RPMI8226 (cell line): ENCODE measurements at regions not wholly inside any gene's neighbourhood (a gene's known extent, or its start where the extent isn't known, plus 50 kb on each side); places are given as distances from the start of the nearest gene placed in this dataset.

ENCODE experiments used
- DNase-seq: peaks from one replicate; pipeline ENCODE4 v3.0.0-alpha.2; 2015

DNA sequence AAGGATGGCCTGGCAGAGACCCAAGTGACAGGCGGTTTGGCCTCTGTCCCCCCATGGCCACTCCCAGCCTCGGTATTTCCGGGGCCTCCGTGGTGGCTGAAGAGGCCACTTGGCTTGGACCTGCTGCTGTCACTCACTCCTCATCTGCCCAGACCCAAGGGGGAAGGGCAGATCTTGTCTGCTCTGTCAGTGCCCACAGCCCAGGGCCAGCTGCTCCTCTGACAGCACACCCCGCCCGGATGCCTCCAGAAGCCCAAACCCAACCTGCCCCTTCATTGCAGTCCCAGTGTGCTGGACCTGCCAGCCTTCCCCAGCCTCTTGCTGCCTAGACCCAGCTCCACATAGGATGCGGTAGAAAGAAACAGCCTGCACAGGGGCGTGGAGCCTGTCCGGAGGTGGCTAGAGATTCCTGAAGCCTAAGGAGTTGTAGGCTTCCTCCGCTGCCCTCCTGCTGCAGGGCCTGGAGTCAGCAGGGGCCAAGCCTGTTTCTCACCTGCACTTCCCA is 52.0 kb downstream of the MAGEF1 start:
- no peak for DNase-seq

- DNase-seq = no peak
Observed at GRCh38 chr3:184658223-184658928, 53.5 kb downstream of the MAGEF1 start.

DNA sequence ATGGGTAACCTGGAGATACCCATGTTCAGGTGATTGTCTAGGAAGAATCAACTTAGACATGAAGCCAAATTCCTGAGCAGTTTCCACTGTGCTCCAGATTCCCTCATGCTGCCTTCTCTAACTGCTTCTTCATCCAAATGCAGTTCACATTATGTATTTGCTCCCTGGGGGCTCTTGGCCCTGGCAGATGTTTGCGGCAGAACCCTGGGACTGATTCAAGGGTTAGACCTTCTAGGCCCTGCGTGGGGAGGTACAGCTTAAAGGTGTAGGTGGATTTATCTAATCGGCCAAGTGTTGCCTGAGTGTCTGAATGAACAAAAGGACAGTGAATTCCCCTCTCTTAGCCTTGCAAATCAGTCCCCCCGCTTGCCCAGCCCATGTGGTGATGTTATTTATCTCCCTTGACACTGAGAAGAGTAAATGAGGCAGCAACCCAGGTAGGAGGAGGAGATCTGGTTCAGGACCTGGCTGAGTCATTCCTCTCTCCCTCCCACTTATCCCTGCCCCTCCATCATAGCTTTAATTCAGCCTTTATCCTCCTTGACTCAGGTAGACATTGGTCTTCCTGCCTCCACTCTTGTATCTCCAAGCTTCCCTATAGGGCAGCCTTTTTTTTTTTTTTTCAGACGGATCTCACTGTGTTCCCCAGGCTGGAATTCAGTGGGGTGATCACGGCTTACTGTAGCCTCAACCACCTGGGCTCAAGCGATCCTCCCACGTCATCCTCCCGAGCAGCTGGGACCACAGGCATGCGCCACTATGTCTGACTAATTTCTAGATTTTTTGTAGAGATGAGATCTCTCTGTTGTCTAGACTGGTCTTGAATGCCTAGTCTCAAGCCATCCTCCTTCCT is 54.8 kb downstream of the MAGEF1 start:
- no peak for DNase-seq

DNA sequence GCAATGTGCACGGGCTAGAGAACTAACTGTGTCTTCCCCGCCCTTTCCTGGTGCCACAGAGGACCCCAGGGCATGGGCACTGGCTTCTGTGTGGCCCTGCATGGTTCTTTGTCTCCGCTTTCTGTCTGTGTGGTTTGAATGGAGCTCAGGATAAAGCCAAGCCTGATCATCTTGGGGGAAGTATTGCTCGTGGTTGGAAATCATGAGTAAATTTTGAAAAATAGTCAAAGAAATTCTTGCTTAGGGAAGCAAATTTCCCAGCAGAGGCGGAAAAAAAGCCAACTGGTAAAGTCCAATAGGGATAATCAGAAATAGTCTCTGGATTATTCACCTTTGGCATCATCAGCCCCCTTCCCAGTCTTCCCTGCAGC is 55.4 kb downstream of the MAGEF1 start:
- DNase-seq = no peak

GRCh38 chr3:184655597-184655996 is 56.3 kb downstream of the MAGEF1 start:
- DNase-seq = no peak

GRCh38 chr3:184654375-184654774 is 57.5 kb downstream of the MAGEF1 start:
- DNase-seq = no peak

- peak; percentile 33 for DNase-seq
Observed at GRCh38 chr3:184652465-184652864, 59.4 kb downstream of the MAGEF1 start.

GRCh38 chr3:184651904-184652303 is 60.0 kb downstream of the MAGEF1 start:
- no peak for DNase-seq

- no peak for DNase-seq
Observed at GRCh38 chr3:184648636-184649035, 63.2 kb downstream of the MAGEF1 start.

DNA sequence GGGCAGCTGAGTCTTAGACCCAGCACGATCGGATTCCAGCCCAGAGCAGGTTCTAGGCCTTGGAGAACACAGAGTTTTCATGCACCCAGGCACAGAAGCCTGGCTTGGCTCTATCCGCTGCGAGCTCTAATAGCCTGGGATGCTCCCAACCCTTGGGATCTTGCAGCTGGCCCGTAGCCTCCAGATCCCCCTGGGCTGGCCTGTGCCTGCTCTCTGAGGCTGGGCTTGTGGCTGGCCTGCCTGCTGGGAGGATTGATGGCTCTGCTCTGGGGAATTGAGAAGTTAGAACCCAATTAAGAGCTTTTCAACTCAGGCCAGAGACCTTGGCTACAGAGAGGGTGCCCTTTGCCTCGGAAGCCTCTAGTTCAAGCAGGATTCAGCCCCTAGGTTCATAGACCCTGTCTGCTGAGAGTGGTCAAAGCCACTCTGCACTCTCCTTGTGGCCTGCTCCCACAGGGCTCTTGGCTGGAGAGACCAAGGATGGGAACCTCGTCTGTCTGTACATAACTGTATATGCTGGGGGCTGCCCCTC is 64.4 kb downstream of the MAGEF1 start:
- DNase-seq = no peak

GRCh38 chr3:184645336-184645735 is 66.5 kb downstream of the MAGEF1 start:
- no peak for DNase-seq

GRCh38 chr3:184643442-184643841 is 68.4 kb downstream of the MAGEF1 start:
- DNase-seq = no peak

GRCh38 chr3:184642631-184643285 is 69.1 kb downstream of the MAGEF1 start:
- DNase-seq = no peak

DNA sequence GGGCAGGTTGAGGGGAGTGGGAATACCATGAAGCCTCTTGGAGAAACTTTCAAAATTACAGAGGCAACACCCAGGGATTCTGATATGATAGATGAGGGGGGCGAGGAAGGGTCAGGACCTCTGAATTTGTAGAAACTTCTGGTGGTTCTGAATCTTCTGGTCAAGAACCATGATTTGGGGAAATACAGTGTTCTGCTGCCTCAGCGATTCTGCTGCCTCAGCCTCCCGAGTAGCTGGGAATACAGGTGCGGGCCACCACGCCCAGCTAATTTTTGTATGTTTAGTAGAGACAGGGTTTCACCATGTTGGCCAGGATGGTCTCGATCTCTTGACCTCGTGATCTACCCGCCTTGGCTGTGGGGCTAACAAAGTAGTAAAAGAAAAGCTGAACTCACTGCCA is 70.4 kb downstream of the MAGEF1 start:
- no peak for DNase-seq

DNA sequence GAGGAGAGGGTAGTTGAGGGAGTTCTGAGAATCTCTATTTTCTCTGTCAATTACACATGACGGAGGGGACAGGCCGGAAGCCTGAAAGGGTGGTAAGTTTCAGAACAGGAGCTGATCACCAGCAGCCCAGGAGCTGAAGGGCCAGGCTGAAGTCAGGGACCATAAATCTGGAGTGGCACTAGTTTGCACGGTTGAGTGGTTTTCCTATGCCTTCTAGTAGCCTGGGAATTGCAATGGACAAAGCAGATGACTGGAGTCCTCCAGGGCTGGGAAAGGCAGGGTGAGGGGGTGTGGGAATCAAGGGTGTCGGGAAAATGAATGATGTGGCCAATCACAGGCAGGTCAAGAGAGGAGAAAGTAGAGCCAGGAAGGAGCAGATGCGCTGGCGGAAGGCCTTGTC is 72.5 kb downstream of the MAGEF1 start:
- DNase-seq = no peak

DNA sequence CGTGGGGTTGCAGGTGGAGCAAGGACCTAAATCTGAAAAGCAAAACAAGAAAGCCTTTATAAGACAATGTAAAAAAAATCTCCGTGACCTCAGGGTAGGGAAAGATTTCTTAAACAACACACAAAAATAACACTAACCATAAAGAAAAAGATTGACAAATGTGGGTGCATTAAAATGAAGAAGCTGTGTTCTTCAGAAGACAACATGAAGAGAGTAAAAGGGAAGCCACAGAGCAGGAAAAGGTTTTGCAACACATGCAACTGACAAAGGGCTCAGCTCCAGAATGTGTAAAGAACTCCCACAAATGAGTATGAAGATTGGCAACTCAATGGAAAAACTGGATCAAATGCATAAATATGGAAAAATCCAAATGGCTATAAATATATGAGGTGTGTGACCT is 74.2 kb downstream of the MAGEF1 start:
- no peak for DNase-seq

GRCh38 chr3:184636741-184637316 is 75.0 kb downstream of the MAGEF1 start:
- no peak for DNase-seq

DNA sequence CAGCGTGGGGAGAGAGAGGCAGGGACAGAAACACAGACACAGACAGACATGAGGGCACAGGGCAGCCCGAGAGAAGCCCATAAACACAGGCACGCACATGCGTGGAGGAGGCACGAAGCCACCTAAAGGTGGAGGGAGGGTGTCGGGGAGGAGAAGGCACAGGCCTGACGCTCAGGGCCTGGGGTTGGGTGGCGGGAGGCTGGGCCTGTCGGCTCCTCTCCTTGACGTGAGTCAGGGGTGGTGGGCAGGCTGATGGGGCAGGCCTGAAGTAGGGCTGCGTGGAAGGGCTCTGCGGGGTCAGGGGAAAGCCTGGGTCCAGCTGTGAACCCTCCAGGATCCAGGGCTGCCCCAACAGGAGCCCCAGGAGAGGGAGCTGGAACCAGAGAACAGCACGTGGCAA is 74.2 kb downstream of the EPHB3 start:
- DNase-seq = no peak

GRCh38 chr3:184635126-184635525 is 73.5 kb downstream of the EPHB3 start:
- peak; percentile 65 for DNase-seq

- DNase-seq = no peak
Observed at GRCh38 chr3:184633237-184633579, 71.6 kb downstream of the EPHB3 start.

GRCh38 chr3:184632551-184633236 is 71.1 kb downstream of the EPHB3 start:
- DNase-seq = no peak
